ENCODE measurements at regions not wholly inside any gene's neighbourhood (a gene's known extent, or its start where the extent isn't known, plus 50 kb on each side); places are given as distances from the start of the nearest gene placed in this dataset.

- no peak for DNase-seq
These were observed 230.8 kb upstream of the CST7 start for GRCh38 chr20:24718277-24718676.

- DNase-seq = no peak
These were observed 230.4 kb upstream of the CST7 start for GRCh38 chr20:24718696-24719095.

- DNase-seq = no peak
These were observed 228.1 kb upstream of the CST7 start for GRCh38 chr20:24720957-24721356.

GRCh38 chr20:24721891-24722568, 227.0 kb upstream of the CST7 start:
- DNase-seq = no peak

- no peak for DNase-seq
These were observed 226.5 kb upstream of the CST7 start for GRCh38 chr20:24722586-24722985.

- no peak for DNase-seq
These were observed 225.9 kb upstream of the CST7 start for GRCh38 chr20:24723186-24723585.

- DNase-seq = no peak
These were observed 225.3 kb upstream of the CST7 start for GRCh38 chr20:24723647-24724352.

- no peak for DNase-seq
These were observed 224.0 kb upstream of the CST7 start for GRCh38 chr20:24724982-24725533.

GRCh38 chr20:24727795-24728194, 221.3 kb upstream of the CST7 start:
- no peak for DNase-seq

- DNase-seq = no peak
These were observed 219.0 kb upstream of the CST7 start for GRCh38 chr20:24729896-24730605.

- DNase-seq = no peak
These were observed 218.3 kb upstream of the CST7 start for GRCh38 chr20:24730750-24731149.

- DNase-seq = no peak
These were observed 217.8 kb upstream of the CST7 start for GRCh38 chr20:24731312-24731711.

GRCh38 chr20:24732076-24732475, 217.0 kb upstream of the CST7 start:
- no peak for DNase-seq

GRCh38 chr20:24732599-24732998, 216.5 kb upstream of the CST7 start:
- no peak for DNase-seq

- no peak for DNase-seq
These were observed 215.7 kb upstream of the CST7 start for GRCh38 chr20:24733416-24733815.

GRCh38 chr20:24734139-24734538, 214.9 kb upstream of the CST7 start:
- no peak for DNase-seq

- DNase-seq = no peak
These were observed 213.8 kb upstream of the CST7 start for GRCh38 chr20:24735263-24735662.

GRCh38 chr20:24736131-24736843, 212.8 kb upstream of the CST7 start:
- no peak for DNase-seq

GRCh38 chr20:24736844-24737211, 212.2 kb upstream of the CST7 start:
- DNase-seq = no peak

- DNase-seq = no peak
These were observed 211.7 kb upstream of the CST7 start for GRCh38 chr20:24737212-24737850.

- DNase-seq = no peak
These were observed 210.9 kb upstream of the CST7 start for GRCh38 chr20:24738058-24738775.

Measured in MV-4-11 (cell line).